K562 (cell line): ENCODE measurements at regions not wholly inside any gene's neighbourhood (a gene's known extent, or its start where the extent isn't known, plus 50 kb on each side); places are given as distances from the start of the nearest gene placed in this dataset.

Experiments used
- ATAC-seq: fragments of 200-7000 bp; cut with Tn5 transposase; 3 replicates; pipeline ENCODE4 v1.9.1; 2020; ENCODE audit warnings: moderate library complexity
- BruUV-seq: library from RNA; stranded (reverse); fragments of 400-500 nt; replicated peaks from 2 replicates; lab custom pipeline; 2021; lab: Mats Ljungman, UMichigan
- CTCF ChIA-PET: fragments of 300-600 bp; formaldehyde crosslinking; extraction: SDS; loops from one replicate; lab custom pipeline; 2021; ENCODE audit warnings: low intra/inter-chr PET ratio; lab: Yijun Ruan, JAX
- POLR2A ChIA-PET: fragments of 300-600, 350-650 bp; sonication (Branson Sonifier 250); formaldehyde crosslinking; extraction: SDS; loops from one replicate; lab custom pipeline; 2021; ENCODE audit warnings: antibody characterized with exemption, inconsistent platforms; lab: Yijun Ruan, JAX
- DNase-seq, 4 experiments: peaks; one replicate each; pipeline versions ENCODE4 v3.0.0 to v3.0.0-alpha.2; 2011 to 2018; ENCODE audit warnings: low spot score in 3 of 4, mixed read lengths in 3 of 4; ENCODE audit errors: extremely low read depth in 1 of 4
- FAIRE-seq: peaks from 2 replicates; lab custom pipeline; 2011; peaks lifted over from hg19 to GRCh38; lab: Jason Lieb, UNC
- H2AFZ ChIP-seq: 2 replicates; pipeline ENCODE4 v1.6.0; 2011; ENCODE audit warnings: low read depth, low read length, control low read depth, inconsistent platforms
- H3K27ac ChIP-seq: fragments of 200-600 bp; 3 replicates; pipeline ENCODE4 v1.8.0; 2011; ENCODE audit warnings: low read depth, mild to moderate bottlenecking, control low read depth, inconsistent platforms, low read length, moderate library complexity, mixed read lengths; ENCODE audit errors: extremely low read depth
- H3K27me3 ChIP-seq, 2 experiments: fragments of 300-600 bp in 1 of 2; 2 replicates in 1 of 2; 3 replicates in 1 of 2; pipeline versions ENCODE4 v1.6.0 to v1.8.0; 2011; ENCODE audit warnings: inconsistent platforms in 2 of 2, low read length in 2 of 2, mild to moderate bottlenecking in 1 of 2, mixed read lengths in 1 of 2, moderate library complexity in 1 of 2; ENCODE audit not compliant: control insufficient read depth in 2 of 2, insufficient read depth in 2 of 2
- H3K36me3 ChIP-seq: fragments of 300-600 bp; 3 replicates; pipeline ENCODE4 v1.8.0; 2011; ENCODE audit warnings: mild to moderate bottlenecking, low read length, inconsistent platforms; ENCODE audit not compliant: control insufficient read depth, insufficient read depth
- H3K4me1 ChIP-seq, 2 experiments: fragments of 200-600 bp in 1 of 2; replicated peaks in 1 of 2; 2 replicates in 1 of 2; 3 replicates in 1 of 2; pipeline versions ENCODE4 v1.5.1 to v1.8.0; 2011; ENCODE audit warnings: inconsistent platforms in 2 of 2, low read length in 2 of 2, mild to moderate bottlenecking in 1 of 2, mixed read lengths in 1 of 2, moderate library complexity in 1 of 2; ENCODE audit not compliant: control insufficient read depth in 2 of 2, insufficient read depth in 2 of 2
- H3K4me2 ChIP-seq: 2 replicates; pipeline ENCODE4 v1.6.1; 2011; ENCODE audit warnings: low read length, control low read depth, inconsistent platforms, mixed read lengths; ENCODE audit not compliant: insufficient read depth
- H3K4me3 ChIP-seq: fragments of 200-600 bp; sonication (generic), shearing (Covaris generic); 2 replicates; pipeline ENCODE4 v1.5.1; 2016; ENCODE audit warnings: control low read depth, inconsistent platforms
- H3K79me2 ChIP-seq: fragments of 200-600 bp; 3 replicates; pipeline ENCODE4 v1.8.0; 2011; ENCODE audit warnings: low read length, inconsistent platforms; ENCODE audit not compliant: control insufficient read depth, insufficient read depth
- H3K9ac ChIP-seq, 2 experiments: 2 replicates each; pipeline versions ENCODE4 v1.6.0 to v1.6.1; 2011; ENCODE audit warnings: low read depth in 2 of 2, low read length in 2 of 2, control low read depth in 1 of 2, inconsistent platforms in 1 of 2, mild to moderate bottlenecking in 1 of 2, mixed read lengths in 1 of 2; ENCODE audit not compliant: insufficient read depth in 1 of 2
- H3K9me1 ChIP-seq: one replicate; pipeline ENCODE4 v1.6.0; 2011; ENCODE audit warnings: inconsistent platforms, mild to moderate bottlenecking, low read length, moderate library complexity; ENCODE audit not compliant: control insufficient read depth, insufficient read depth
- H3K9me3 ChIP-seq: replicated peaks from 2 replicates; pipeline ENCODE4 v1.5.1; 2011; ENCODE audit warnings: low read depth, low read length, inconsistent platforms; ENCODE audit not compliant: control insufficient read depth, insufficient read depth
- H4K20me1 ChIP-seq: replicated peaks from 2 replicates; pipeline ENCODE4 v1.6.1; 2011; ENCODE audit warnings: low read length, inconsistent platforms, mixed read lengths; ENCODE audit not compliant: control insufficient read depth, insufficient read depth
- POLR2AphosphoS2 ChIP-seq: IDR thresholded peaks from 2 replicates; pipeline ENCODE4 v1.6.1; 2012; ENCODE audit warnings: low read length, improper control_type of control experiment
- PURB ChIP-seq: sonication (generic); formaldehyde crosslinking; IDR thresholded peaks from 2 replicates; pipeline ENCODE4 v1.9.0; 2021; ENCODE audit warnings: low read depth, mild to moderate bottlenecking, missing genetic modification reagents
- SAFB ChIP-seq: fragments of 200-400 bp; formaldehyde crosslinking; IDR thresholded peaks from 2 replicates; pipeline ENCODE4 v1.6.1; 2017; ENCODE audit warnings: low read depth, low read length, borderline replicate concordance
- SMARCC2 ChIP-seq: fragments of 450-650 bp; IDR thresholded peaks from 2 replicates; pipeline ENCODE4 v1.6.1; 2017; ENCODE audit warnings: antibody characterized with exemption, moderate library complexity, mild to moderate bottlenecking, low read depth
- ZNF217 ChIP-seq: sonication (generic); formaldehyde crosslinking; IDR thresholded peaks from 2 replicates; pipeline ENCODE4 v1.8.0; 2022; ENCODE audit warnings: mild to moderate bottlenecking, missing genetic modification reagents
- ZNF444 ChIP-seq: fragments of 250-450 bp; sonication (Bioruptor Pico); IDR thresholded peaks from 2 replicates; pipeline ENCODE4 v1.4.0; 2020; ENCODE audit warnings: mild to moderate bottlenecking, moderate library complexity
- ZNF830 ChIP-seq: fragments of 250-450 bp; sonication (Bioruptor Pico); IDR thresholded peaks from 2 replicates; pipeline ENCODE4 v1.5.0; 2021; ENCODE audit warnings: mild to moderate bottlenecking
- WGBS: fragments of 100-300 bp; shearing (Covaris generic); methylation state at CpG from one replicate; pipeline ENCODE4 v1.1.6; 2016; ENCODE audit warnings: low coverage, mixed read lengths; ENCODE audit not compliant: insufficient coverage; ENCODE audit errors: missing lambda C conversion rate; 5-methylcytosine and 5-hydroxymethylcytosine counted together
- in situ Hi-C: fragments of 300-500 bp; cut with MboI; formaldehyde crosslinking; loops from 4 replicates; pipeline ENCODE4 v1.15.0; 2018; ENCODE audit warnings: inconsistent platforms, mixed read lengths
- intact Hi-C: fragments of 100-400 bp; cut with micrococcal nuclease; formaldehyde crosslinking; loops from 2 replicates; pipeline ENCODE4 v1.14.2; 2022

DNA sequence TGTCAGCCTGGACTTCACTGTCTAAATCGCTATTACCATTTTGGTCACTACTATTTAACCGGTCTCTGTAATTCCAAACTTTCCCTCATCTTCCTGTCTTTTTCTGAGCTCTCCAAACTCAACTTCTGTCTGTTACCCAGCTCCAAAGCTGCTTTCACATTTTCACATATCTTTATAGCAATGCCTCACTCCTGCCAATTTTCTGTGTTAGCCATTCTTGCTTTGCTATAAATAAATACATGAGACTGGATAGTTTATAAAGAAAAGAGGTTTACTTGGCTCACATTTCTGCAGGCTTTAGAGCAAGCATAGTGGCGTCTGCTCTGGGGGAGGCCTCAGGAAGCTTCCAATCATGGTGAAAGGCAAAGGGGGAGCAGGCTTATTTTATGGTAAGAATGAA is 368.3 kb upstream of the GNPDA2 start (continued):
- TF ChIP-seq PURB (CRISPR knock-in tag), result no peak
- TF ChIP-seq POLR2AphosphoS2, result no peak
- TF ChIP-seq SMARCC2, result no peak
- no peak for TF ChIP-seq ZNF830 (CRISPR knock-in tag)

DNA sequence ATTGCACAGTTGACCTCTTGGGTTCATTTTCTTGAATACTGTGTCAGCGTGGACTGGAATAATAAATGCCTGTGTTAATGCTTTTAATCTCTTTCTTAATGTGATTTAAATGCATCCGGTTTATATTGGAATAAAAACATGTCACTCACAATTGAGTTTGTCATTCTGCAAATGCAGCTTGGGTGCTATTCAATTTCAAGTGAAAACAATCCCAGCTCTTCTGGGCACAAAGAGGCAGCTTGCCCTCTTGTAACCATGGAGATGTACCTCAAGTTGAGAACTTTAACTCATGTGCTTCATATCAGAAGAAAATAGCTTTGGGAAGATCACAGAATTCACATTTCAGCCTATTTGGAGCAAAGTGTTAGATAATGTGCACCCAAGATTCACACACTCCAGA is 355.7 kb upstream of the GNPDA2 start:
- H3K79me2 ChIP-seq, result no peaks in the 10 kb centered on the region
- no peak overlapping the region for H3K9ac ChIP-seq
- TF ChIP-seq SAFB, result no peak
- no peak for TF ChIP-seq ZNF217 (CRISPR knock-in tag)
- TF ChIP-seq ZNF444 (CRISPR knock-in tag), result no peak
- DNase-seq (no peak), FAIRE-seq (no peak), ATAC-seq (no peak)
- no peaks in the 10 kb centered on the region for H4K20me1 ChIP-seq
- BruUV-seq, result no TSS peak
- no peaks in the 10 kb centered on the region for H3K36me3 ChIP-seq
- no peak overlapping the region for H2AFZ ChIP-seq
- CTCF ChIA-PET, result no interaction called here
- POLR2A ChIA-PET, result no interaction called here
- H3K4me2 ChIP-seq, result no peak overlapping the region
- H3K9me3 ChIP-seq, result no peaks in the 10 kb centered on the region
- intact Hi-C loops, result no loop called here
- no peaks in the 10 kb centered on the region for H3K4me1 ChIP-seq
- 4% methylated on average over 2 of the region's 2 CpGs for WGBS
- H3K9me1 ChIP-seq, result no peaks in the 10 kb centered on the region
- H3K4me3 ChIP-seq, result no peak overlapping the region
- H3K27ac ChIP-seq, result no peak overlapping the region
- H3K27me3 ChIP-seq, result no peaks in the 10 kb centered on the region
- in situ Hi-C loops, result no loop called here
